Liver (tissue), 8 donors: ENCODE measurements at regions not wholly inside any gene's neighbourhood (a gene's known extent, or its start where the extent isn't known, plus 50 kb on each side); places are given as distances from the start of the nearest gene placed in this dataset.

Experiments used
- DNase-seq: peaks from one replicate; pipeline ENCODE4 v3.0.0-alpha.2; 2017; ENCODE audit warnings: low spot score
- H3K27ac ChIP-seq, 2 donors: one replicate each; pipeline ENCODE4 v1.7.0; 2013; ENCODE audit warnings: inconsistent platforms in 2 of 2, low read length in 2 of 2, control low read depth in 1 of 2, low read depth in 1 of 2, mild to moderate bottlenecking in 1 of 2
- H3K27me3 ChIP-seq, 4 donors: one replicate each; pipeline versions ENCODE4 v1.6.1 to v1.7.0; 2013; ENCODE audit warnings: low read length in 3 of 4, inconsistent platforms in 1 of 4, mild to moderate bottlenecking in 1 of 4, moderate library complexity in 1 of 4; ENCODE audit not compliant: control insufficient read depth in 4 of 4, insufficient read depth in 4 of 4
- H3K36me3 ChIP-seq, 4 donors: one replicate each; pipeline versions ENCODE4 v1.6.1 to v1.7.0; 2013; ENCODE audit warnings: low read length in 3 of 4, mild to moderate bottlenecking in 3 of 4, low read depth in 1 of 4, moderate library complexity in 1 of 4; ENCODE audit not compliant: control insufficient read depth in 4 of 4, insufficient read depth in 3 of 4
- H3K4me1 ChIP-seq, 4 donors: one replicate each; pipeline versions ENCODE4 v1.6.1 to v1.7.0; 2013; ENCODE audit warnings: low read length in 3 of 4, mild to moderate bottlenecking in 3 of 4, moderate library complexity in 1 of 4; ENCODE audit not compliant: control insufficient read depth in 4 of 4, insufficient read depth in 4 of 4
- H3K4me3 ChIP-seq, 3 donors: one replicate each; pipeline versions ENCODE4 v1.6.1 to v1.7.0; 2013; ENCODE audit warnings: low read length in 3 of 3, control low read depth in 1 of 3, low read depth in 1 of 3, mild to moderate bottlenecking in 1 of 3
- H3K9ac ChIP-seq, 2 donors: one replicate each; pipeline ENCODE4 v1.7.0; 2013; ENCODE audit warnings: low read length in 2 of 2, mild to moderate bottlenecking in 2 of 2, moderate library complexity in 2 of 2, control low read depth in 1 of 2, low read depth in 1 of 2
- H3K9me3 ChIP-seq, 4 donors: one replicate each; pipeline versions ENCODE4 v1.6.1 to v1.7.0; 2013; ENCODE audit warnings: low read length in 3 of 4; ENCODE audit not compliant: control insufficient read depth in 4 of 4
- ATF3 ChIP-seq: IDR thresholded peaks from 2 replicates; pipeline ENCODE4 v1.6.1; 2016; ENCODE audit warnings: antibody characterized with exemption
- CTCF ChIP-seq: fragments of 150-350 bp; IDR thresholded peaks from 2 replicates; pipeline ENCODE4 v1.5.1; 2017; ENCODE audit warnings: improper control_type of control experiment, low read depth, low read length; ENCODE audit not compliant: missing input control
- FOXA1 ChIP-seq: IDR thresholded peaks from 2 replicates; pipeline ENCODE4 v1.6.1; 2016; ENCODE audit warnings: antibody characterized with exemption
- FOXA2 ChIP-seq: IDR thresholded peaks from 2 replicates; pipeline ENCODE4 v1.6.1; 2016; ENCODE audit warnings: antibody characterized with exemption
- GABPA ChIP-seq, 2 donors: IDR thresholded peaks in 1 of 2; conservative IDR thresholded peaks in 1 of 2; 2 replicates each; pipeline ENCODE4 v1.6.1; 2016; ENCODE audit warnings: antibody characterized with exemption in 2 of 2, mild to moderate bottlenecking in 1 of 2, moderate library complexity in 1 of 2
- HNF4G ChIP-seq: IDR thresholded peaks from 2 replicates; pipeline ENCODE4 v1.6.1; 2016; ENCODE audit warnings: antibody characterized with exemption
- JUND ChIP-seq, 2 donors: IDR thresholded peaks; 2 replicates each; pipeline ENCODE4 v1.6.1; 2016; ENCODE audit warnings: antibody characterized with exemption in 2 of 2
- MAX ChIP-seq: IDR thresholded peaks from 2 replicates; pipeline ENCODE4 v1.6.1; 2016; ENCODE audit warnings: antibody characterized with exemption
- NR2F2 ChIP-seq: IDR thresholded peaks from 2 replicates; pipeline ENCODE4 v1.6.1; 2016; ENCODE audit warnings: antibody characterized with exemption
- RAD21 ChIP-seq, 2 donors: IDR thresholded peaks; 2 replicates each; pipeline ENCODE4 v1.6.1; 2016; ENCODE audit warnings: antibody characterized with exemption in 2 of 2, mild to moderate bottlenecking in 2 of 2
- REST ChIP-seq: IDR thresholded peaks from 2 replicates; pipeline ENCODE4 v1.6.1; 2016; ENCODE audit warnings: antibody characterized with exemption, mild to moderate bottlenecking
- RXRA ChIP-seq, 2 donors: IDR thresholded peaks; 2 replicates each; pipeline ENCODE4 v1.6.1; 2017 to 2018; ENCODE audit warnings: antibody characterized with exemption in 2 of 2, mild to moderate bottlenecking in 1 of 2
- SP1 ChIP-seq: IDR thresholded peaks from 2 replicates; pipeline ENCODE4 v1.6.1; 2018; ENCODE audit warnings: antibody characterized with exemption, mild to moderate bottlenecking
- TAF1 ChIP-seq: conservative IDR thresholded peaks from 2 replicates; pipeline ENCODE4 v1.6.1; 2016; ENCODE audit warnings: antibody characterized with exemption, mild to moderate bottlenecking
- YY1 ChIP-seq: IDR thresholded peaks from 2 replicates; pipeline ENCODE4 v1.6.1; 2016; ENCODE audit warnings: antibody characterized with exemption, mild to moderate bottlenecking
- ZBTB33 ChIP-seq: IDR thresholded peaks from 2 replicates; pipeline ENCODE4 v1.6.1; 2016; ENCODE audit warnings: antibody characterized with exemption
- WGBS: extraction: QIAGEN DNeasy Blood & Tissue Kit; methylation state at CpG from one replicate; pipeline ENCODE4 v1.1.7; 2013; 5-methylcytosine and 5-hydroxymethylcytosine counted together
- donor health status: healthy.
- donor health status: healthy.
- donor health status: healthy.
- donor health status: healthy.
- donor health status: healthy.

GRCh38 chr12:76199808-76200207 is 115.3 kb upstream of the NAP1L1 start:
- 80% methylated on average over 2 of the region's 2 CpGs for WGBS
- no peak for DNase-seq
- peaks cover 0 to 5% (median 3%) of the 10 kb centered on the region in 4 donors for H3K4me1 ChIP-seq
- H3K4me3 ChIP-seq = no peak overlapping the region
- H3K36me3 ChIP-seq = no peaks in the 10 kb centered on the region
- peaks cover 4 to 18% (median 10%) of the 10 kb centered on the region in 4 donors for H3K9me3 ChIP-seq
- no peak overlapping the region for H3K27ac ChIP-seq
- H3K9ac ChIP-seq = no peak overlapping the region
- TF ChIP-seq RXRA (IDR thresholded peaks at IDR 0.05) = no peak
- H3K27me3 ChIP-seq = no peaks in the 10 kb centered on the region

- H3K4me1 ChIP-seq = peaks cover 0 to 5% (median 3%) of the 10 kb centered on the region in 4 donors
- H3K36me3 ChIP-seq = no peaks in the 10 kb centered on the region
- 86% methylated on average over 1 of the region's 1 CpG for WGBS
- peak overlapping the region in 1 of 3 donors; percentile 21 for H3K4me3 ChIP-seq
- DNase-seq = no peak
- H3K27ac ChIP-seq = no peak overlapping the region
- H3K27me3 ChIP-seq = no peaks in the 10 kb centered on the region
- H3K9ac ChIP-seq = no peak overlapping the region
- no peak for TF ChIP-seq FOXA1
- TF ChIP-seq ZBTB33 = no peak
- no peak for TF ChIP-seq JUND (IDR thresholded peaks at IDR 0.05)
- TF ChIP-seq MAX = no peak
- no peak for TF ChIP-seq RXRA (IDR thresholded peaks at IDR 0.05)
- no peak for TF ChIP-seq FOXA2
- no peak for TF ChIP-seq TAF1
- TF ChIP-seq CTCF = no peak
- no peak for TF ChIP-seq ATF3
- TF ChIP-seq REST = no peak
- no peak for TF ChIP-seq NR2F2
- TF ChIP-seq HNF4G = no peak
- no peak for TF ChIP-seq RAD21 (IDR thresholded peaks at IDR 0.05)
- no peak for TF ChIP-seq YY1
- no peak for TF ChIP-seq GABPA (IDR thresholded peaks at IDR 0.05 in 1 of 2, conservative IDR thresholded peaks at IDR 0.05 in 1 of 2)
- no peak for TF ChIP-seq SP1
- peaks cover 4 to 18% (median 10%) of the 10 kb centered on the region in 4 donors for H3K9me3 ChIP-seq
Measured at GRCh38 chr12:76198839-76199238, 114.4 kb upstream of the NAP1L1 start.
